ENCODE measurements at regions not wholly inside any gene's neighbourhood (a gene's known extent, or its start where the extent isn't known, plus 50 kb on each side); places are given as distances from the start of the nearest gene placed in this dataset.
"Not testable (repeated sequence)": the region's sequence is repeated elsewhere in the genome, so short reads cannot be mapped to it uniquely, and the experiment has no call there.

DNA sequence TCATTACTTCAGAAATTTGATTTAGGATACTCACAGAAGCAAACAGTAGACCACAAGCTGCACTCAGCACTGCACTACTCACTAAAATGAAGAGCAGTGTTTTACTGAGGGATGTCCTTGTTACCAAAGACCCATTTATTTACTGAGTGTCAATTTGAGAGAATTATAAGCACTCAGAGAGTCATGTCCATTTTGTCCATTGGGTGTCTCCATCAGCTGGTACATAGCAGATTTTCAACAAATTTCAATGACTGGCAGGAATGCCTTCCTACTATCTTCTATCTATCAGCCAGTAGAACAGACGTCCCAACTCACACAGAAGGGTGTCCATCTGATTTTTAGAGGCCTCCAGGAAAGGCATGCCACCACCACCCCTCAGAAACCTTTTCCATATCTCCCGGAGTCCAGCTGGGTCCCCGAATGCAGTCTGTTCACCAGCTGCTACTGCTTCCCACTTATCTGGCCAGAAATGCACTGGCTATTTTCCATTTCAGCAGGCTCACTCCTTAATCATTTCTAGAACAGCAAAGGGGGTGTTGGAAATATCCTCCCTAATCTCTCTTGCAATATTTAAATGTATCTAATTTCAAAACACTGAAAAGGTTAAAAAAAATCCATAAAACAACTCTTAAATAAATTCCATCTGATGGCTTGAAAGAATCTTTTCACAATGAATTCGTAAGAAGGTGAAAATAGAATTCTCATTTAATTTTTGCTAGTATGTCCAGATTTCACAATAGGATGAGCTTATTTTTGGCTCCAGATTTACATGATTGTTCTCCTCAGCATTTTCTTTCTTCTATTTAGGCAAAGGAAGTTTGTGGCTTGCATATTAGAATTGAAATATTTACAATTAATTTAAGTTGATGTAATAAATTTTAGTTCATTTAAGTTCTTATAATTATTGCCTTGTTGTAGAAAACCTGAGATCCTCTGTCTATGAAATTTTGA is 1164.0 kb upstream of the CELF2 start:
- no peak for DNase-seq (ENCODE audit: low spot score)

DNA sequence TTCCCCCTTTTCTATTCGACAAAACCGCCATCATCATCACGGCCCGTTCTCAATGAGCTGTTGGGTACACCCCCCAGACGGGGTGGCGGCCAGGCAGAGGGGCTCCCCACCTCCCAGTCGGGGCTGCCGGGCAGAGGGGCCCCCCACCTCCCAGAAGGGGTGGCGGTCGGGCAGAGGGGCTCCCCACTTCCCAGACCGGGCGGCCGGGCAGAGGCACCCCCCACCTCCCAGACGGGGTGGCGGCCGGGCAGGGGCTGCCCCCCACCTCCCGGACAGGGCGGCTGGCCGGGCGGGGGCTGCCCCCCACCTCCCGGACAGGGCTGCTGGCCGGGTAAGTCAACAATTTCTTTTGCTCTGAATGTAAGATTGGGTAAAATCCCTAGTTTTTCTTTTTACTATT is 1162.2 kb upstream of the CELF2 start:
- DNase-seq (ENCODE audit: low spot score): not testable (repeated sequence)

DNA sequence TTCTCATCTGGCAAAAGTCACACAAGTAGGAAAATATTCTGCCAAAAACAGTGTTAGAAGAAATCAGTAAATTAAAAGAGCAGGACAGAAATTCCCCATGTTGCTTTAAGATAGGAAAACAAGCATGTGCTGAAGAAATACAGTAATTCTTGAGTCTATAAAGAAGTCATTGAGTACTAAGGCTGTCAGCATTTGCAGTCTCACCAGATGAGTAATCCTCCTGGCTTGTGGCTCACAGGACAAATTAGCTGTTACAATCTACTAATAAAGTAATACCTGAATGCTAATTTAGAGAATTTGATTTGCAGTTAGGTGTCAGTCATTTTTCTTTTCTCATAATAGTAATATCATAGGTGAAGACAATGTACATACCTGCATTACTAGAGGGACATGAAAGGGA is 1158.9 kb upstream of the CELF2 start:
- no peak for DNase-seq (ENCODE audit: low spot score)

DNA sequence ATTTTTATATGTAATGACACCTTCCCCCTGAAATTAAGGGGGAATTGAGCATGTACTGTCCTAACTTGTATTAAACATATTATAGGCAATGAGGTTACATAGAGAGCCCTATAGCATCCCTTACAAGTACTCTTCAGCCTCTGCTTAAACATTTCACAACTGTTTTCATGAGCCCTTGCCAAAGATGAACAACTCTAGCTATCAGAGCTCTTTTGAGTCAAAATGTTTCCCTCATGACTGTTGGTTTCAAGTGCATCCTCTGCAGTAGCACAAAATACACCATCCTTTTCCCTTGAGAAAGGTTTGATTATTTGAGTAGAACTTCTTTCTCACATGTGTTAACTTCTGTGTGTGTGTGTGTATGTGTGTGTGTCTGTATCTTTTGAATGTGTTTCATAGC is 1157.6 kb upstream of the CELF2 start:
- no peak for DNase-seq (ENCODE audit: low spot score)

DNA sequence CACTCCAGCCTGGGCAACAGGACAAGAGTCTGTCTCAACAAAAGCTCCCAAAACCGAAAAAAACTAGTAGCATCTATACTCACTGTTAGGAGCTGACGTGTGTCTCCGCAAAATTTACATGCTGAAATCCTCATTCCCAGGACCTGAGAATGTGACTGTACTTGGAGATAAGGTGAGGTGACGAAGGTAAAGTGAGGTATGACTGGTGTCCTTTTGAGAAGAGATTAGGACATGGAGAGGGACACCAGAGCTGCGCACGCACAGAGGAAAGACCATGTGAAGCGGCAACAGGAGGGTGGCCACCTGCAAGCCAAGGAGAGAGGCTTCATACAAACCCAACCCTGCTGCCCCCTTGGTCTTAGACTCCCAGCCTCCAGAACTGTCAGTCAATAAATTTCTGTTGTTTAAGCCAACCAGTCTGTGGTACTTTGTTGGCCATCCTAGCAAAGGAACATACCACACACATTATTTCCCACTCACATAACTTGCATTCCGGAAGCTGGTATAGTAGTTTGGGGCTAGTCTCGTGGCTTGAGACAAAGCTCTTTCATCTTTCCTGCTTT is 1154.0 kb upstream of the CELF2 start:
- DNase-seq (ENCODE audit: low spot score): no peak

DNA sequence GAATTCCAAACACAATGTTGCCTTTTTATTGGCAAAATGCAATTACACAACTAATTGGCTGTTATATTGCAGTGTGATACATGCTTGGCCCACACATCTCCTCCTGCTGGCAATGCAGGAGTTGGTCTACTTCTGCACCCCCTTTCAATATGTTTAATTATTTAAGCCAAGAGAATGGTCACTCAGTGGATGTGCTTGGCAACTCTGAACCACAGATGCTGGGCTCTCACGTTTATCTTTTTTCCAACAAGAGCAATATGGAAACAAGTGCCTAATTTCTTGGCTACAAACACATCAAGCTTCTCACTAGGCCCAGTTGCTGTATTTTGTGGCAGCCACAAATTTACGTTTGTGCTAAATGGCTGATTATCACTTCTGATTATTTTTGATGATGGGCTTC is 1149.2 kb upstream of the CELF2 start:
- no peak for DNase-seq (ENCODE audit: low spot score)

DNA sequence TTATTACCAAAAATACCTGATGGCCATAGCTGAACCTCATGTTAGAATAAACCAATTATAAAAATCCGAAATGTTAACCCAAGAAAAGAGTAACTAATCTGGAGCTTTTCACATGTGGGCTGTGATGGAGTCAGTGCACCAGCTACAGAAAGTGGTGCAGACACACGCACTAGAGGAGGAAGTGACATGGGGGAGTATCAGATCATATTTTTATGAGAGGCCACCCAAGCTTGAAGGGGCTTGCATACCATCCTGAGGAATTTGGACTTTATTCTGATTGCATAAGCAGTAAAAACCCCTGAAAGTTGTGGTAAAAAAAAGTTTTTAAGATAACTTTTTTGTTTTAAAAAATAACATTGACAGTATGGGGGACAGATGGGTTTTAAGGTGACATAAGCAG is 1148.5 kb upstream of the CELF2 start:
- no peak for DNase-seq (ENCODE audit: low spot score)

DNA sequence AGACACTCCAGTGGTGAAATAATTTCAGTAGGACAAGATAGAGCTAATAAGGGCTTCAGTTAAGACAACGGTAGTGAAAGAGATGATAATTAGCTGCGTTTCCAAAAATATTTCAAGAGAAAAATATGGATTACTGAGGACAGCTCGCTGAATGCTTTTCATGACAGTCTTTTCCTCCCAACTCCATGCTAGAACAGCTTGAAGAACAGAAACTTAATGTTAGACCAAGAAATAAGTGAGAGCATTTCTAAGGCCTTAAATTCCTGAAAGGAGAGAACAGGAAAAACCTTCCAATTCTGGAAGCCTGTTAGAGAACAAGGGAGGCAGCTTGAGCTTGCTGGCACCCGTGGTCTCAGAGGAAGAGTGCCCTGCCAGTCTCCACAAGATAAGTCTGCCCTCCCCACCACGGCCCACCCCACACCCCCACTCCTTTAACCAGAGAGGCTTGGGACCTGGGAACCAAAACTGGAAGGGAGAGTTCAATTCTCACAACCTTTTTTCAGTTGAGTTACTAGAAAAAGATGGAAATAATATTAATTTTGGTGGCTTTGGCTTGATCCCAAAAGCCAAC is 1148.0 kb upstream of the CELF2 start:
- no peak for DNase-seq (ENCODE audit: low spot score)

DNA sequence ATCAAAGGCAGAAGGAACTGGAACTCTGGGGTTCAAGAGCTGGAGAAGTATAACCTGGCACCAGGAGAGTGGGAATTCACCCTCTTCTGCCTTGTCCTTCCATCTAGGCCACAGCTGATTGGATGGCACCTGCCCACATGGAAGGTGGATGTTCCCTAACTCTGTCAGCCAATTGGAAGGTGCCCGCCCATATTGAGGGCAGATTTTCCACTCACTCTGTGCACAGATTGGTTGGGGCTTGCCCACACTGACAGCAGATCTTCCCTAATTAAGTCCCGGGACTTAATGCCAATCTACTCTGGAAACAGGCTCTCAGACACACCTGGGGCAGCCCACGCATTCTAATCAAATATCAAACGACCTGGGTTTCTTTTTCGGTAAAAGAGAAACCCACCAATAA is 1142.3 kb upstream of the CELF2 start:
- no peak for DNase-seq (ENCODE audit: low spot score)

DNA sequence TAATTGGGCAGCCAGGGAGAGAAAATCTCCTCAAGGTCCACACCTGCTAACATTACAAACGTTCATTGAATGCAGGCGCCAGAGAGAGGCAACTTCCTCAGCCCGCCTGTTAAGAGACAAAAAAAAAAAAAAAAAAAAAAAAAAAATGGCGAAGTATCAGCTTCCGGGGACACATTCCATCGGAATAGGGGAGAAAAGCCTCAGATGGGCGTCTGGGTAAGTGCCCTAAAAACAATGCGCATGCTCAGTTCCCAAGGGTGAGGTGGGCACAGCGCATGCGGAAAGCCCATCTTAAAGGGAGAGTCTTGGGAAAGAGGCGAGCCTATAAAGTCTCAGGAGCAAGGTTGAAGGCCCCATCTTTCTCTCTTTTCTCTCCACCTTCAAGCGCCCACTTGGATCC is 1139.7 kb upstream of the CELF2 start:
- DNase-seq (ENCODE audit: low spot score): no peak

DNA sequence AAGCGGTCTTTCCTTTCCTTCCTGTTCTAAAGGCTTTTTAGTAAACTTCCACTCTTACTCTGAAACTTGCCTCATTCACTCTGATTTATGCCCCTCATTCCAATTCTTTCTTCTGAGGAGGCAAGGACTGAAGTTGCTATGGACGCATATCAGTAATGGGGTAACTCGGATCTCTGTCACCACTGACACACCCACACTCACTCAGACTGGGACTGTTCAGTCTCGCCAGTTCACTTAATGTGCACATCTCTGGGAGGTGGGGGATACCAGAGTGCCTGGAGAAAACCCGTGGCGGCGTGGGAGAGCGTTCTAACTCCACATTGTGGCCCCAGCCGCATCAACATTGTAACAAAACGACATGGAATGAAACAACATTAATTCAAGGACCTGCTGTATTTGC is 1139.3 kb upstream of the CELF2 start:
- no peak for DNase-seq (ENCODE audit: low spot score)

DNA sequence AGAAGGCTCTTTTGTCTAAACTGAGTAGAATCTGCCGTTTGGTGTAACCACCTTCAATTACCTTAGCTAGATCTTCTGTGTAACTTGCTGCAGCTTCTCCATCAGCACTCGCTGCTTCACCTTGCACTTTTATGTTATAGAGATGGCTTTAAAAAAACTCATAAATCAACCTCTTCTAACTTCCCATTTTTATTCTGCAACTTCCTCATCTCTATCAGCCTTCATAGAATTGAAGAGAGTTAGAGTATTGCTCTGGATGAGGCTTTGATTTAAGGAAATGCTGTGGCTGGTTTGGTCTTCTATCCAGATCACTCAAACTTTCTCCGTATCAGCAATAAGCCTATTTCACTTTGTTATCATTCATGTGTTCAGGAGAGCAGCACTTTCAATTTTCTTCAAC is 1131.9 kb upstream of the CELF2 start:
- DNase-seq (ENCODE audit: low spot score): no peak

DNA sequence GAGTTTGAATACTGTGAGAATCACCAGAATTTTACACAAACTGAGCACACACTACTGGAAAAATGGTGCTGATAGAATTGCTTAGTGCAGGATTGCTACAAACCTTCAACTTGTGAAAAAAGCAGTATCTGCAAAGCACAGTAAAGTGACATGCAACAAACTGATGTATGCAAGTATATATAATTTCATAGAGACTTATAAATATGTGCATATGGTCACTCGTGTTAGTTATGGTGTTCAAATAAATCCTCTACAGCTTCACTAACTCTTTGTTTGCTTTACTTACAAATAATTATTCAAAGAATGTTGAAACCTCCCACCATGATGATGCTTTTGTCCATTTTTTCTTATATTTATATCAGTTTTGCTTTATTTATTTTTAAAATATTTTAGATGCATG is 1130.9 kb upstream of the CELF2 start:
- DNase-seq (ENCODE audit: low spot score): no peak

DNA sequence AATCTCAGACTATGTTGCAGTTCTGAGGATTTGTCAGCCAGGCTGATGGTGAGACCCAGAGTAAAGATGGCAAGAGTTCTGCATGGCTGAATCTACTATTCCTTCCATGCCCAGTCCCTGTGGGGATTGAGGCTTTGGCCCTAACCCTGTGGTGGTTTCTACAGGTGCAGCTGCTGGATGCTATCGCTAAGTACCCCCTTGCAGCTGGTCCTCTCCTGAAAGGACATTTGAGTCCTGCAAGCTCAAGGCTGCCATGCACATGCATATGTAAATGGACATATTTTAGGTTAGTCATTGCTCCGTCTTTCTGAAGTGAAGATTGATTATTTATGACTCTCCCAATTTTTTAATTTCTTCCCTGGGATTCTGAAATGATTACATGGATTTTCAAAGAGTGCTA is 1122.2 kb upstream of the CELF2 start:
- no peak for DNase-seq (ENCODE audit: low spot score)

DNA sequence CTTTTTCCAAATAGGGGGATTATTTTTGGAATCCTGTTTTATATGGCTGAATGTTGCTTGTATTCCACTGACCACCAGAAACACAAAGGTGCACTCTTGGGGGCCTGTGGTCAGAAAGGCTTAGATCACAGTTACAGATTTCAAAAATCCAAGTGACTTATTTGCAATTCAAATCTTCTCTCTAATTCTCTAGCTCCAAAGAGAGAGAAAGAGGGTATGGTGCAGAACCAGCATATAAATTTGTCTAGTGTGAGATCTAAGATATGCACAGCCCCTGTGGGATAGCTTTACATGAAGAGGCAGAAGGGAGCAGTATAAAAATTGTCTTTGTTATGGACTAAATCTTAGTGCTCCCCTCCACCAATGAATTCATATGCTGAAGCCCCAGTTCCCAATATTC is 1121.7 kb upstream of the CELF2 start:
- no peak for DNase-seq (ENCODE audit: low spot score)

DNA sequence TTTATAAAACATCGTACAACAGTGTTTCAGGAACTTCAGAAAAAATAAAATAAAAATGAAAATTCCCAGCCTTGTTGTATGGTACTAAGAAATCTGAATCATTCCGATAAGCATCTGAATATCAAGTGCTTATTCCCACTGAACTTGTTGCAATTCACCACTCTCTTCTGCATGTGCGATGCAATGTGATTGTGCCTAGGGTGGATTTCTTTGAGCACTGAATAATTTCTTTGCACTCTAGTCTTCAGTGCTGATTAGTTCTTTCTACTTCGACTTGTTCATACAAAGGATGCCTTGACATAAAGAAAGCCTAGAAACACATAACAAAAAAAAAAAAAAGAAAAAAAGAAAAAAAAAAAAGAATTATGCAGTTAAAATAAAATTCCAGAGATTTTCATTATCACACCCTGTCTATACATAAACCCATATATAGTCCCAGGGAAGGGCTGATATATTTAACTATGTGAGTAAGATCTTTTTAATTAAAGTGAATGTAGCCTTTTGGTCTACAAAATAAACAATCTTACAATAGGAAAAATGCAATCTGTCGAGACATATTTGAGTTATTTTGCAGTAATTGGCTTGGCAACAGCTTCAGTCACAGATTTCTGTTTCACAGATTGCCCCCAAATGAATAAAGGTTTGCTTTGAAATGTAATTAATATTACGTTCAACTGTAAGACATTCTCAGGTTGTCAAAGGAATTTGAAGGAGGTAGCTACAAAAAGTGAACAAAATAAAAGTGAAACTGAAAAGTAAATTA is 1118.9 kb upstream of the CELF2 start:
- no peak for DNase-seq (ENCODE audit: low spot score)

DNA sequence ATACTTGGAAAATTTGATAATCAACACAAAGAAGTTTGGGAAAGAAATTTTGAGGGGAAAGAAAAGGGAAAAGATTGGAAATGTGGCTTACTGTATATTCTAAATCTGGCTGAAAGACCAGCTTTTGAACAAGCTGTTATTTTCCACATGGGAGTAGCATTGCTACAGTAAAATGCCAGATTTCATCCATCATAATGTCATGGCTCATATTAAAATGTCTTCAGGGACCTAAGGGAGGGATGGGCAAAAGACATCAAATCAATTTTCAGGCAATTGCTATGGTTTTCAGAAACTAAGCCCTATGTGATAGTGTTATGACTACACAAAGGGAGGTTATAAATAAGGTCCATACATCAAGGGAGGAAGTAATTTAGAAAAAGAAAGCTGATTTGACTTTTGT is 1116.9 kb upstream of the CELF2 start:
- DNase-seq (ENCODE audit: low spot score): no peak

DNA sequence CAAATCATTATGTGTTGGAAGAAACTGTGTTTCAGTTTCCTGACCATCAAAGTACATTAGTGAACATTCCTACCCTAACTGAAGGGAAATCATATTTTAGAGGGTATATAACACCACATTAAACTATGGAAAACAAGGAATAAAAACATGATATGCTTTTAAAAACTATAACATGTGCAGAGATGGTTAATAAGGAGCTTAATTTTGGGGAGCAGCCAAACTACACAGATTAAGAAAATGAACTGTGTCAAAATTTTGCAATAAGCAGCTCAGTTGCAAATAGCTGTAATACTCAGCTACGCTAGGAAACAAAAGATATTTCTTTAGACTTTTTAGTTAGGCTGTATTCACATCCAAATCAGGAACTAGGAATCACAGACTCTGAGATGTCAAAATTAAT is 1115.7 kb upstream of the CELF2 start:
- no peak for DNase-seq (ENCODE audit: low spot score)

DNA sequence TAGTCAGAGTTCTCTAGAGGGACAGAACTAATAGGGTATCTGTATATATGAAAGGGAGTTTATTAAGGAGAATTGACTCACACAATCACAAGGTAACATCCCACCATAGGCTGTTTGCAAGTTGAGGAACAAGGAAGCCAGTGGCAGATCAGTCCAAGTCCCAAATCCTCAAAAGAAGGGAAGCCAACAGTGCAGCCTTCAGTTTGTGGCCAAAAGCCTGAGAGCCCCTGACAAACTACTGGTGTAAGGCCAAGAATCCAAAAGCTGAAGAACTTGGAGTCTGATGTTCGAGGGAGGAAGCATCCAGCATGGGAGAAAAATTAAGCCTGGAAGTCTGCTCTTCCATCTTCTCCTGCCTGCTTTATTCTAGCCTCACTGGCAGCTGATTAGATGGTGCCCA is 1107.2 kb upstream of the CELF2 start:
- DNase-seq (ENCODE audit: low spot score): no peak

DNA sequence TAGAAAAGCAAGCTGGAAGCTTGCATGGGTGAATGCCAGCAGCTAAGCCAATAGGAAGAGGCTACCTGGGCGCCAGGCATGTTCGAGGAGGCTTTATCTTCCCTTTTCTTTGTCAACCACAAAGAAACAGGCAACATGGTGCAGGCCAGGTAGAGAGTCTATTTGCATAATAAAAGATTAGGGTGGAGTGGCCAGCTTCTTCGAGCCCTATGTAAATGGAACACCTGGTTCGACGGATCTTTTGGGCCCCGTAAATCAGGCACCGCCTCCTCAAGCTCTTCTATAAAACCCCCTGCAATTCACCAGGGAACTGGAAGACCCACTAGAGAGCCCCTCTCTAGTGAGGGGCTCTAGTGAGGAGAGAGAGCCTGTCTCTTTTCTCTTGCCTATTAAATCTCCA is 1106.2 kb upstream of the CELF2 start:
- DNase-seq (ENCODE audit: low spot score): no peak

DNA sequence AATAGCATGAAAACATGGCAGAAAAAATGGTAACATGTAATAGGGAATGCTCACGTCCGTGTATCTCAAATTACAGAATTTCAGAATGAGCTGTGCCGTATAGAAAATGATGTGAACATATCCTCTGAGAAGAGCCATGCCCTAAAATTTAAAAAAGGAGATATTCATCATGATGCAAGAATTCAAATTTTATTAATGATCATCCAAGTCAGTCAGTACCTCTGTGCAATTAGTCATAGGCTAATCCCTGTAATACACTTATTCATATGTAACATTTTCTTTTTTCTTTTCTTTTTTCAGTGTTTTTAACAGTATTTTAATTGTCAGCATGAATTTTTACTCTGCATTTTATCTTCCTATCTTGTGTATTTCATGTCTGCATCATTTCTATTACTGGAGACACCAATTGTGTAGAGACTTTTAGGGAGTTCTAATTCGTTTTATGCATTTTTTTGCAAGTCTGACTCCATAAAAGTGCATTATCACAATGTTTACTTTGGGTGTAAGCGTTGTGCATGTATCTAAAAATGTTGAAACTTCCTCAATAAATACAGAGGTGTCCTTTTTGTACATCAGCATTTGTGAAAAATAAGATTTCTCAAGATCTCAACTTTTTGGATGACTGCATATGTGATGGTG is 1103.7 kb upstream of the CELF2 start:
- no peak for DNase-seq (ENCODE audit: low spot score)

DNA sequence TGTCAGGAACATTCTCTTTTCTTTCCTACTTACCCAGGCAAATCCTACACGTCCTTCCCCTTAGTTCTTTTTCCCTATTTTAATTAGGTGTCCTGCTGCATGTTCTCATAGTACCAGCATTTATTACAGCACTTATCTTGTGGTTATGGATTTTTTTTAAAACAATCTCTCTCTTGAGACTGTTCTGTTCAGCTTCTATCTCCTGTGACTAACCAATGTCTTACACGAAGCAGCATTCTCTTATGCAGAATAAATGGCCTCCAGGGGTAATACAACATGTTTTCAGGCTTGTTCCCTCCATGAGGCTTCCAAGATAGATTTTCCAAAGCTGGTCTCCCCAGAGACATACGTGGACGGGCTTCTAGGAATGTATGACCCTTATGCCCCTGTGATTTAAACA is 1096.1 kb upstream of the CELF2 start:
- no peak for DNase-seq (ENCODE audit: low spot score)

Data from HuH-7 (cell line).